Left ventricle myocardium inferior (tissue), 1 donor: ENCODE measurements at regions not wholly inside any gene's neighbourhood (a gene's known extent, or its start where the extent isn't known, plus 50 kb on each side); places are given as distances from the start of the nearest gene placed in this dataset.

ENCODE experiments used
- DNase-seq: peaks from one replicate; pipeline ENCODE4 v3.0.0-alpha.2; 2020
- H3K27ac ChIP-seq: fragments of 200-600 bp; replicated peaks from 2 replicates; pipeline ENCODE4 v1.8.0; 2021
- H3K27me3 ChIP-seq: fragments of 200-600 bp; 2 replicates; pipeline ENCODE4 v1.8.0; 2021; ENCODE audit warnings: low read depth
- H3K36me3 ChIP-seq: fragments of 200-600 bp; 2 replicates; pipeline ENCODE4 v1.8.0; 2021
- H3K4me1 ChIP-seq: fragments of 200-600 bp; 2 replicates; pipeline ENCODE4 v1.8.0; 2021
- H3K4me3 ChIP-seq: fragments of 200-600 bp; 2 replicates; pipeline ENCODE4 v1.8.0; 2021; ENCODE audit warnings: mild to moderate bottlenecking, moderate library complexity
- H3K9me3 ChIP-seq: fragments of 200-600 bp; replicated peaks from 2 replicates; pipeline ENCODE4 v1.8.0; 2021
- intact Hi-C: fragments of 100-400 bp; cut with micrococcal nuclease; formaldehyde crosslinking; loops from one replicate; pipeline ENCODE4 v1.11.0; 2022
- TF ChIP-seq, protein P1 (sequence below): fragments of 200-600 bp; IDR thresholded peaks from 2 replicates; pipeline ENCODE4 v1.8.0; 2021; ENCODE audit warnings: antibody characterized with exemption, mild to moderate bottlenecking, borderline replicate concordance
- donor health status: DM: no; HTN: yes; CAD: no; lungs with severe emphysema.

DNA sequence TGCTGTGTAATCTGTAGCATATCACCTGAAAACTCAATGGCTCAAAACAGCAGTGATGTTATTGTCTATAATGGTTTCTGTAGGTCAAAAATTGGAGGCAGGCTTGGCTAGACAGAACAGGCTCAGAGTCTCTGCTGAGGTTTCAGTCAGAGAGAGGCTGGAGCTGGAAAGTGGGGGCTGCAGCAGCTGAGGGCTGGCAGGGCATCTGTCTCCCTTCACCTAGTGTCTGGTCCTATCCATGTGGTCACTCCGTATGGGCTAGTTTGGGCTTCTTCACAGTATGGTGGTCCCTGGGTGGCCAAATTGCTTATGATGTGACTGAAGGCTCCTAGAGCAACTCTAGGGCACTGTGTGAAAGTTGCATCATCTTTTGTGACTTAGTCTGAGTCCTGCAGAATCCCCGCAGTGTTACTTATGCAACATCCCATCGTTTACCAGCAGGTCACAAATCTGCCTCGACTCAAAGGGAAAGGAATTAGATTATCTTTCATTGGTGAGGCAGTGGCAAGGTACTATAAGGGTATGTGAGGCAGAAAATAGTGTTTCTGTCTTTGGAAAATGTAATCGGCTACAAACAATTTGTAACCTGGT, 497.0 kb downstream of the EPHA7 start:
- no peaks in the 10 kb centered on the region for H3K36me3 ChIP-seq
- no peak overlapping the region for H3K4me3 ChIP-seq
- no peak overlapping the region for H3K27ac ChIP-seq
- TF ChIP-seq, protein P1, sequence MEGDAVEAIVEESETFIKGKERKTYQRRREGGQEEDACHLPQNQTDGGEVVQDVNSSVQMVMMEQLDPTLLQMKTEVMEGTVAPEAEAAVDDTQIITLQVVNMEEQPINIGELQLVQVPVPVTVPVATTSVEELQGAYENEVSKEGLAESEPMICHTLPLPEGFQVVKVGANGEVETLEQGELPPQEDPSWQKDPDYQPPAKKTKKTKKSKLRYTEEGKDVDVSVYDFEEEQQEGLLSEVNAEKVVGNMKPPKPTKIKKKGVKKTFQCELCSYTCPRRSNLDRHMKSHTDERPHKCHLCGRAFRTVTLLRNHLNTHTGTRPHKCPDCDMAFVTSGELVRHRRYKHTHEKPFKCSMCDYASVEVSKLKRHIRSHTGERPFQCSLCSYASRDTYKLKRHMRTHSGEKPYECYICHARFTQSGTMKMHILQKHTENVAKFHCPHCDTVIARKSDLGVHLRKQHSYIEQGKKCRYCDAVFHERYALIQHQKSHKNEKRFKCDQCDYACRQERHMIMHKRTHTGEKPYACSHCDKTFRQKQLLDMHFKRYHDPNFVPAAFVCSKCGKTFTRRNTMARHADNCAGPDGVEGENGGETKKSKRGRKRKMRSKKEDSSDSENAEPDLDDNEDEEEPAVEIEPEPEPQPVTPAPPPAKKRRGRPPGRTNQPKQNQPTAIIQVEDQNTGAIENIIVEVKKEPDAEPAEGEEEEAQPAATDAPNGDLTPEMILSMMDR, result no peak
- no peaks in the 10 kb centered on the region for H3K9me3 ChIP-seq
- intact Hi-C loops, result no loop called here
- DNase-seq, result no peak
- no peaks in the 10 kb centered on the region for H3K27me3 ChIP-seq
- no peaks in the 10 kb centered on the region for H3K4me1 ChIP-seq

DNA sequence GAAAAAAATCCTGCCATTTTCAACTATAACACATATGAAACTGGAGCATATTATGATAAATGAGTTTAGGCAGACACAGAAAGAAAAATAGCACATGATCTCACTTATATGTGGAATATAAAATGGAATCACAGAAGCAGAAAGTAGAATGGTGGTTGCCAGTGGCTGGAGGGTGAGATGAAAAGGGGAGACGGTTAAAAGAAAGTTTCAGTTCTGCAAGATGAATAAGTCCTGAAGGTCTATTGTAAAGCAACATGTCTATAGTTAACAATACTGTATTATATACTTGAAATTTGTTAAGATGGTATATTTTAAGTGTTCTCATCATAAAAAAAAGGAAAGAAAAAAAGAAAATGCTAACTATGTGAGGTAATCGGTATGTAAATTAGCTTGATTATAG, 503.9 kb downstream of the EPHA7 start:
- no peaks in the 10 kb centered on the region for H3K9me3 ChIP-seq
- no peaks in the 10 kb centered on the region for H3K27me3 ChIP-seq
- H3K36me3 ChIP-seq, result no peaks in the 10 kb centered on the region
- DNase-seq, result no peak
- intact Hi-C loops, result no loop called here
- H3K27ac ChIP-seq, result no peak overlapping the region
- H3K4me1 ChIP-seq, result no peaks in the 10 kb centered on the region
- TF ChIP-seq, protein P1, result no peak
- H3K4me3 ChIP-seq, result no peak overlapping the region

DNA sequence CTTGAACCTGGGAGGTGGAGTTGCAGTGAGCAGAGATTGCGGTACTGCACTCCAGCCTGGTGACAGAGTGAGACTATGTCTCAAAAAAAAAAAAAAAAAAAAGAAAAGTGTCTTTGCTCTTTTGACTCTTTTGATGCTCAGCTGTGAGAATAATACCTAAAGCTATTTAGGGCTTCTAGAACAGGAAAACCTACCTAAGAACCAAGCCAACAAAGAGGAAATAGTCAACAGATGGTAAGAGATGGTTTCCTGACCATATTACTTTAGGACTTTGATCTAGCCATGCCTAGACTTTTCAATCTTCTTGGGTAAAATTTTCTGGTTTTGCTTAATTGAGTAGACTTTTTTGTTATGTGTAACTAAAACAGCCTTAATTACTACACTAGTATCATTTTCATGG, 508.1 kb downstream of the EPHA7 start:
- TF ChIP-seq, protein P1, result no peak
- intact Hi-C loops, result no loop called here
- H3K4me1 ChIP-seq, result no peaks in the 10 kb centered on the region

DNA sequence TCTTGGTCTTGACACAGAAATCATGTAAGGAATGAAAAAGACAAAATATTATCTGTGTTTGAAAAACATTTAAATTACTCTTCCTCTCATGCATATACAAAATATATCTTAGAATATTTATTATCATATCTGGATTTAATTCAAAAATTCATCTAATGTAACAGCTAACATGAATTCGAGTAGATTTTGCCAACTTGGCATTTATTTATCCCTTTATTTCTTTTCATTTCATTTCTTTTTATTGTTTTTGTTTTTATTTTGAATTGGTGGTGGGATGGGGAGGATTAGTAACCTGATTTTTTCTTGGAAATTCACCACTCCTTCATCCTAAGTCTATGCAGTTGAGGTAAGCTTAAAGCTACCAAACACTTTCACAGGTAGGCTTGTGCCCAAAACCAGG, 508.7 kb downstream of the EPHA7 start:
- intact Hi-C loops, result no loop called here
- TF ChIP-seq, protein P1, result no peak
- no peaks in the 10 kb centered on the region for H3K9me3 ChIP-seq

More for the DNA sequence above, 508.1 kb downstream of the EPHA7 start:
- Histone ChIP-seq H3K27me3 (no peaks in the 10 kb centered on the region), H3K27ac (no peak overlapping the region), H3K4me3 (no peak overlapping the region), H3K36me3 (no peaks in the 10 kb centered on the region), H3K9me3 (no peaks in the 10 kb centered on the region)
- DNase-seq, result no peak

DNA sequence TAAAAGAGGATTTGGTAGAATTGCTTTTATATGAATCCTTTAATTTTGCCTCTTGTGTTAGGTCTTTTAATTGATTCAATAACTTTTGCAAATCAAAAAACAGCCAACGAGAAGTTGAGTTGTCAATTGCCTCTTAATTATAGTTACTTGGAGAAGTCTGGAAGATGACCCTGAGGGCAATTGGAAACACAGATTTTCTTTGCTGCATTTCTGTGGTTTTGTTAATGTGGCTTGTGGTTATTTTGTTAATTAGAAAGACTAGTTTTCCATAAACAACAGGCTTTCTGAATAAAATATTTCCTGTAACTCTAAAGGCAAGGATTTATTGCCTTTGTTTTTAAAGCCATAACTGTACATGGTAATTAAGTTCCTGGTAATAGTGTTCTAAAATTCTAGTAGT, 513.0 kb downstream of the EPHA7 start:
- H3K27me3 ChIP-seq, result no peaks in the 10 kb centered on the region
- no peak overlapping the region for H3K4me3 ChIP-seq
- H3K4me1 ChIP-seq, result no peaks in the 10 kb centered on the region
- H3K27ac ChIP-seq, result no peak overlapping the region
- H3K9me3 ChIP-seq, result no peaks in the 10 kb centered on the region
- no peak for DNase-seq
- TF ChIP-seq, protein P1, result no peak
- intact Hi-C loops, result no loop called here
- no peaks in the 10 kb centered on the region for H3K36me3 ChIP-seq

More for the DNA sequence above, 508.7 kb downstream of the EPHA7 start:
- no peaks in the 10 kb centered on the region for H3K27me3 ChIP-seq
- no peak for DNase-seq
- no peaks in the 10 kb centered on the region for H3K4me1 ChIP-seq
- no peak overlapping the region for H3K27ac ChIP-seq
- H3K36me3 ChIP-seq, result no peaks in the 10 kb centered on the region
- H3K4me3 ChIP-seq, result no peak overlapping the region

DNA sequence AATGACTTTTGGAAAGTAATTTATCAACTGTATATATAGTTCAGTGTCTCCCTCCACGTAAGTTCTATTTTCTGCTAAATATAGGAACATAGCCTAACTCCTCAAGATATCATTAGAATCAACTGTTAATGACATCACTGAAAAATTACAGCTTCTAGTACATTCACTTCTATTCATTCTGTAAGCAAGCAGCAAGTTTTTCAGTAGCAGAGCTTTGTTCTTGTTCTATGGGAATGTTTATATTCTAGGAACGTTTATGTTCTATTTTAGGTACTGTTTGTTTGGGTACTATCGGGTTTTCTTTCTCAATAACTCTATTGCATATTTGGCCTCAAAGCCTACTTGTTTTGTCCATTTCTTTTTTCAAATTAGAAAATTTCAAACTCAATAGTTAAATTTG, 525.6 kb downstream of the EPHA7 start:
- no peak overlapping the region for H3K27ac ChIP-seq
- no peaks in the 10 kb centered on the region for H3K36me3 ChIP-seq
- H3K4me1 ChIP-seq, result no peaks in the 10 kb centered on the region
- TF ChIP-seq, protein P1, result no peak
- intact Hi-C loops, result no loop called here
- DNase-seq, result no peak
- H3K9me3 ChIP-seq, result peaks cover 26% of the 10 kb centered on the region
- H3K4me3 ChIP-seq, result no peak overlapping the region
- H3K27me3 ChIP-seq, result no peaks in the 10 kb centered on the region
